Fibroblast of peridontal ligament (primary cell): ENCODE measurements at regions not wholly inside any gene's neighbourhood (a gene's known extent, or its start where the extent isn't known, plus 50 kb on each side); places are given as distances from the start of the nearest gene placed in this dataset.
"Not testable (repeated sequence)": the region's sequence is repeated elsewhere in the genome, so short reads cannot be mapped to it uniquely, and the experiment has no call there.

ENCODE experiments used
- DNase-seq: peaks from one replicate; pipeline ENCODE4 v3.0.0-alpha.2; 2010; ENCODE audit errors: extremely low read depth

DNA sequence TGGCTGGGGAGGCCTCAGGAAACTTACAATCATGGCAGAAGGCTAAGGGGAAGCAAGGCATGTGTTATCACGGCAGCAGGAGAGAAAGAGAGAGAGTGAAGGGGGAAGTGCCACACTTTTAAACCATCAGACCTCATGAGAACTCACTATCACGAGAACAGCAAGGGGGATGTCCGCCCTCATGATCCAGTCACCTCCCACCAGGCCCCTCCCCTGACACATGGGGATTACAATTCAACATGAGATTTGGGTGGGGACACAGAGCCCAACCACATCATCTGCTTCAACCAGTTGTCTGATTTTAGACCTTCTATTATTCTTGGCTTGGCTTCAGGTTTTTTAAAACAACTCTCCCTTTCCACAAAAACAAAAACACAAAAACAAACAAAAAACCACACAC, 93.7 kb upstream of the BASP1 start:
- DNase-seq, result not testable (repeated sequence)

DNA sequence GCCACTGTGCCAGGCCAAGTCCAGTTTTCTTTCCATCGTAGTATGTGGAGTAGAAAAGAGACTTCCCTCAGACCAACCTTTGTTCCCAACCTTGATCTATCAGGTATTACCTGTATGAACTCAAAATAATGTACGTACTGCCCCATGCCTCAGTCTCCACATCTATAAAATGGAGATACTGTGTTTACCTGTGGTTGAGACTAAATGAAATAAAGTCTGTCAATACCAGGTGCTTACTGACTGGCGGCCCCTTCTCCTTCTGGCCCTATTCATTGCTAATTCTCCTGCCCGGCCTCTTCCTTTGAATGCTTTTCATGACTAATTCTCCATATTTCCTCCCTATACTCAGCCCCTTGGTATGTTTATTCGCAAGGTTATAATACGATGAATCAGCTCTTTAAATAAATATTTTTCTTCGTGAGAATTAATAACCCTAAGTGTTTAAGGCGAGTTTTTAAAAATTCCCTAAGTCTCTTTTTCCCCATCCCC, 89.6 kb upstream of the BASP1 start:
- peak; percentile 82 for DNase-seq

DNA sequence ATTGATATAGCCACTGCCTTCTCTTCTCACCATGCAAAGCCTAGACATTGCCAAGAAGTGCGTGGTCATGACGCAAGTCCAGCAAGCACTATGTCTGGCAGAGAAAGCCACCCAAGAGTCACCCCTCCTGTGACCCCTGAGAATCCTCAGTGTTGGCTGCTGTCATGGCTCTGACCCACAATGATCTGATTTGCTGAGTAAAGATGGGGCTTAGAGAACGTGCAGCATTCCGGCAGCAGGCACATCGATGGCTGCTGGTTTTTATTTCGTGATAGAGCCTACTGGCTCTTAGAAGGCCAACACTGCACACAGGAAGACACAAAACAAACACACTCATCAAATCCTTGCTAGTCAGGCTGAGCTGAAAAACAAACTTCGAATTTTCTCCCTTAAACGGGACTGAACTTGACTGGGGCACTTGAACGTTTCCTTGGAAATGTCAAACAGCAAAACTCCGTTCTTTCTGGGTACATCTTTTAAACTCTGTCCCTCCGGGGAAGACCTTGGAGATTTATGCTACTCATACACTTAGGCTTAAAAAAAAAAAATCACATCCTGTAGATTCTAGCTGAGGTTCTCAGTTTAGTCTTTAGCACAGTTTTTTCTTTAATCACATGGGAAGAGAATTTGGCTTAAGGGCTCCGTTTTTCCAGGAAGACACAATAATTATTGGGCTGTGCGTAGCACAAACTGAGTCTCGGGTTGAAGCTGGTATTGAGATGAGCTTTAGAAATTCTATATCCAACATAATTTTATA, 88.2 kb upstream of the BASP1 start:
- peak; percentile 72 for DNase-seq

DNA sequence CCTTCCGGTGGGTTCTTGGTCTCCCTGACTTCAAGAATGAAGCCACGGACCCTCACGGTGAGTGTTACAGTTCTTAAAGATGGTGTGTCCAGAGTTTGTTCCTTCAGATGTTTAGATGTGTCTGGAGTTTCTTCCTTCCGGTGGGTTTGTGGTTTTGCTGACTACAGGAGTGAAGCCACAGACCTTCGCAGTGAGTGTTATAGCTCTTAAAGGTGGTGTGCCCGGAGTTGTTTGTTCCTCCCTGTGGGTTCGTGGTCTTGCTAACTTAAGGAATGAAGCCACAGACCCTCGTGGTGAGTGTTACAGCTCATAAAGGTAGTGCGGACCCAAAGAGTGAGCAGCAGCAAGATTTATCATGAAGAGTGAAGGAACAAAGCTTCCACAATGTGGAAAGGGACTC, 87.1 kb upstream of the BASP1 start:
- DNase-seq, result not testable (repeated sequence)

DNA sequence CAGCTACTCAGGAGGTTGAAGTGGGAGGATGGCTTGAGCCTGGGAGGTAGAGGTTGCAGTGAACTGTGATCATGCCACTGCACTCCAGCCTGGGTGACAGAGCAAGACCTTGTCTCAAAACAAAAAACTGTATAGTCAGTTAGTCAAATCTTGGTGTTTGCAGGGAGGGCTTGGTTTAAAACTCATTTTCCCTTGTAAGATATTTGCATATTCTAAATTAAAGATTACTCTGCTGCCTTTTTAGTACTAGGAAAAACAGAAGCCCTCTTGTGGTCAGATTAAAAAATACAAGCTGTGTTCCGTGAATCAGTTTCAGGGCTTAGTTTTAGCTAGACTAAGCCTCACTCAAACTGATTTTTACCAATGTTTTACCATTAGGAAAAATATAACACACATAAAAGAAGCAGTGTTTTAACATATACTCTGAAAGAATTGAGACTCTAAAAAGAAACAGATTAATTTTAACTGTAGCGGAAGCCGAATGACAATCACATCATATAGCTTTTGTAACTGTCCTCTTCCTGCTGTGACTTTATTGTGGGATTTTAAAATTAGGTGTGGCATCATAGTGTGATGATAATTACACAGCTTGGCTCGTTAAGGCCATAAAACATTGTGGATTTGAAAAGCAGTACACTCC, 84.9 kb upstream of the BASP1 start:
- peak; percentile 82 for DNase-seq

DNA sequence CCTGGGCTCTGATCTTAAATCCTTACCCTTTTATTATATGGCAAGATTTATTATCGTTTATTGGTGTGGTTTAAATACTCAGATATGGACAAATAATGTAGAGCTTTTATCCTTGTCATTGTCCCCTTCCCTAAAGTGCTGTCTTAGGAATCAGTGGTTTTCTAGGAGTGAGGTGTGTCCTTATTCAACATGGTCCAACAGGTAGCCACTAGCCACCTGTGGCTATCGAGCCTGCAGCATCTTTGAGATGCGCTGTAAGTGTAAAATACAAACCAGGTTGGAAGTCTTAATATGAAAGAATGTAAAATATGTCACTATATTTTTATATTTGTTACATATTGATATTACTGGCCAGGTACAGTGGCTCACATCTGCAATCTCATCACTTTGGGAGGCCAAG, 82.4 kb upstream of the BASP1 start:
- DNase-seq, result no peak

DNA sequence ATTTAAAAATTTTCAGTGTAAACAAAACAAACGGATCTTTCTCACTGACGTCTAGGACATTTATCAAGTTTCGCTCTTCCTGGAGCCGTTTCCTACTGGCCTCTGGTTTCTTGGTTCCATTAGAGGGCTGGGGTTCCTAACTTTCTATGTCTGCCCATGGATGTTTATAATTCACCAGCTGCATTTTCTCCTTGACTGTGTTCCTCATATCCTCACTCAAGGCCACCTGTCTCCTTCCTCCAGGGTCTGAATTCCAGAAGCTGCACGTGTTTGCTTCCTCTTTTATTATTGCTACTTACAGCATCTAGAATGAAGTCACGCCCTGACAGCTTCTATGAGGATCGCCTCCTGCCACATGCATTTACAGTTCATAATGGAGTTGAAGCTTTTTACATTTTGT, 74.1 kb upstream of the BASP1 start:
- no peak for DNase-seq

DNA sequence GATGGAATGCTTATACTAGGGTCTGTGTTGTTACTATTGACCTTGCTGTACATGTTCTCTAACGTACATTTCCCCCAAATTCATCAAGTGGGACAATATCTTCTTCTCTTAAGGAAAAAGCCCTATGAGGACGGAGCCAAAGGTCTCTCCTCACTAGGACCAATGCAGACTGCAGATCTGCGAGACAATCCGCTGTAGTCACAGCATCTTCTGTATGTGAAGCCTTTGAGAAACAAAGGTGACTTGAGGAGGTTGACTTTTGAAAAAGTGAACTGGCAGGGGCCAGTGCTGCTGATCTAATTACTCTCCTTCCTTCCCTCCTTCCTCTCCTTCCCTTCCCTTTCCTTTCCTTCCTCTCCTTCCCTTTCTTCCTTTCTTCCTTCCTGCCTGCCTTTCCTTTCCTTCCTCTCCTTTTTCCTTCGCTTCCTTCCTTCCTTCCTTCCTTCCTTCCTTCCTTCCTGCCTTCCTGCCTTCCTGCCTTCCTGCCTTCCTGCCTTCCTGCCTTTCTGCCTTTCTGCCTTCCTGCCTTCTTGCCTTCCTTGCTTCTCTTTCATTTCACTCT, 71.1 kb upstream of the BASP1 start:
- no peak for DNase-seq

DNA sequence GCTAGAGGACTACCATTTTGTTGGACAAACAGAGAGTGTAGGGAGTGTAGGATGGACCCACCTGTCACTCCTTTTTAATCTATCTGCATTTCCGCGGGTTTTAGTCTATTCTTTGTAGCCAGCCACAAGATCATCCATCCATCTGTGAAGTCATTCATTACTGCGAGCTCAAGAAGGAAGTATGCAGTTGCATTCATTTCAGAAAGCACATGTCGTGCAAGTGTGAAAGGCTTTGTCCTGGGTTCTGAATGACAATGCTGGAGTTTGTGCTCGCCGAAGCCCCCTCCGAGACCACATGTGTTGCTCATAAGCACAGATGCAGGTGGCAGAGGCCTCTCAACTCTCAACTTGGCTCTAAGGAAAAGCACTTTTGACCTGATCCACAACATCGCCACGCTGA, 70.3 kb upstream of the BASP1 start:
- no peak for DNase-seq

DNA sequence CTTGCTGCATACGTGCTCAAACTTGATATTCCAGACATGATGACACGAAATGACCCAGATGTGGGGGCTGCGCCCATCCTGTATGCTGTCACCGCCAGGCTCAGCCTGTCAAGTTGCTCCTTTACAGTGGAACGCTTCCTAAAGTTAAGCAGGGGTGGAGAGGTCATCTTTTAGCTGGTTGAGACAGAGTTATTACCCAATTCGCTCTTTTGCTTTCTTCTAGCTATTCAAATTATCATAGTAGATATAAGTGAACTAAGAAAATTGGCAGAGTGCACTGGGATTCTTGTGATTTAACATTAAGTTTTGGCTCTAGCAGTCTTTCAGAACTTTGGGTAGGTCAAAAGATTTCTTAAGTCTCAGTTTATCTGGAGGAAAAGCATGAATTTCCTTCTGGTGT, 69.8 kb upstream of the BASP1 start:
- peak; percentile 63 for DNase-seq

DNA sequence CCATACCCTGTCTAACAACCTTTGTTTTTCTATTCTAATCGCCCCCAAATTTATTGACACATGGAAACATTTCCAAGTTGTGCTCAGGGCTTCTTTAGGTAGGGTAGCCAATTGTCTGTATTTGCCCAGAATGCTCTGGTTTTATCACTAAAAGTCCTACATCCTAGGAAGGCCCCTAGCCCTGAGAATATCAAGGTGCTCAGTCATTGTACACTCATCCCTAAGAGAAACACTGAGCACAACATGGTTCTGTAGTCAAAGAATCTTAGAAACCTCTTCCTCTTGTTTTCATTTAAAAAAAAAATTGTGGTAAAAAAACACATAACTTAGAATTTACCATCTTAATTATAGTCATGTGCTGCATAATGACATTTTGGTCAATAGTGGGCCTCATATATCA, 69.0 kb upstream of the BASP1 start:
- no peak for DNase-seq

DNA sequence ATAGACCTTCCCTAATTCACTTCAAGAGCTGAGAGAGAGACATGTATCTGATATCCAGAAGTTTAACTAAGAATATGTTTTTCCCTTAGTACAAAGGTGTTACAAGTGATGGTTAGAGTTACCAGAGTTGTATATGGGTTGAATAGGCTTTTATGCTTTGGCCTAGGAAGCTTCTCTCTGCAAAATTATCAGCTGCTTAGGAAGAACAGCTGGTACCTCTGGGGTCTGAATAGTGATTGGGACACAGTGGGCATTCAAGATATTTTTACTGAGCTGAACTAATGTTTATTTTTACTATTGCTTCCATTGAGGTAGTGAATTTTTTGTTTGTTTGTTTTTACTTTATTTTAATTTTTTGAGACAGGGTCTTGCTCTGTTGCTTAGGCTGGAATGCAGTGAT, 67.6 kb upstream of the BASP1 start:
- DNase-seq, result no peak

DNA sequence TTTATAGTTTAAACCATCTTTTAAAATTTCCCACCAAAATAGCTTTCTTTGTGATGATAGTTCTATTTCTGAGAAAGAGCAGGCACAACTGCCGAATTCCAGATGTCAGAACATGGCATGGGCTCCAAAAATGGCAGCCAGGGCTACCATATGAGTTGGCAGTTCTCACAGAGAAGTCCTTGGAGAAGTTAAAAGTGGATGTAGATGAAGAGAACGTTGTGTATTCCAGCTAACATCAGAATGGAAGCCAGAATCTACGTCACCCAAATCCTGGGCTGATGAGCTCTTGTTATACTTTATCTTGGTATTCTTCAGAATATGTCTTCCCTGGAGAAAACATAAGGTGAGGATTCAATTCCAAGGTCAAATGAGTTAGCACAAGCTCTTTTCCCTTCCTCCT, 66.9 kb upstream of the BASP1 start:
- DNase-seq, result no peak

DNA sequence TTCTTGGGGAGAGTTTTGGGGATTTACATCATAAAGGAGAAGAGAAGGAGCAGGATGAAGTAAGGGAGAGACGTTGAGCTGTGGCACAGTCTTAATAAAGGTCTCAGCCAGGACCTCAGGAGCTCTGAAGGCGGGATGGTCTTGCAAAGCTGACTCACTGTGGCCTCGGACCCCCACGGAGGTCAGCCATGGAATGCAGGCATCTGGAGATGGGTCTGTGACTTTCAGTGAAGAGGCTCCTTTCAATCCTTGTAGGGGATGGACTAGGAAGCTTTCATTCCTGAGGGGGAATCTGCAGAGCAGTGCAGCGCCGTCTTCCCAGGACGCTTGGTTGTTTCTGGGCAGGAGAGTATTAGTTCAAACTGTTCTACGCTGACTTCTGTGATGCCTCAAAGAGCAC, 65.7 kb upstream of the BASP1 start:
- DNase-seq, result no peak

DNA sequence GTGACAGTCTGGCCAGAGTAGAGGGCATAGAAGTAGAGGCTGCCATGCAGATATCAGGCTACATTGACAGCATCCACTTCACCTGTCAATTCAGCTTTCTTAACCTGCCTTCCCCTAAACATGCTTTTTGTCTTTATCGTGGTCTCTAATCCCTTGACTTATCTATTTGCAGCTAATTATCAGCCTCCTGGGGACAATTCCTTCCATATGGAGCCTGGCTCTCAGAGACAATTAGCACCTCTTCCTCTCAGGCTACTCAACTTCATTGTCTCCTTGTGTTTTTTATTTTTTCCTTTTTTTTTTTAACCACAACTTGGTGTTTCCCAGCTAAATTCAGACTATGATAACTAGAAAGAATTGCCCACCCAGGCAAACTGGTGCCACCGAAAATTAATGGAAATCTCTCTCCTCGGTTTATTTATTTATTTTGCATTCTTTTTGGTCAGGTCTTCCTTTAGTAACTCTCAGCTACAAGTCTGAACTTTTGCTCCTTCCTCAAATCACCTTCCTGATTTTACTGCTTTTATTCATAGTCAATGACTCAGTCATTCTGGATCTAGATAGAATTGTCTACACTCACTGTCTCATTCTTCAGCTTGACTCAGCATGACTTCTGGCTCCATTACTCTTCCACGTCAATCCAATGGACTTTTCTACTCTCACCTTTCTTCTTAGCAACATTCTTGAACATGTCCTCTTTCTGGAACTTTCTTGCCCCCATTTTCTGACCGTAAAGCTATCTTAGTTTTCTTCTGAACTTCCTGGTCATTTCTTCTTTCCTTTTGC, 63.0 kb upstream of the BASP1 start:
- peak; percentile 56 for DNase-seq

DNA sequence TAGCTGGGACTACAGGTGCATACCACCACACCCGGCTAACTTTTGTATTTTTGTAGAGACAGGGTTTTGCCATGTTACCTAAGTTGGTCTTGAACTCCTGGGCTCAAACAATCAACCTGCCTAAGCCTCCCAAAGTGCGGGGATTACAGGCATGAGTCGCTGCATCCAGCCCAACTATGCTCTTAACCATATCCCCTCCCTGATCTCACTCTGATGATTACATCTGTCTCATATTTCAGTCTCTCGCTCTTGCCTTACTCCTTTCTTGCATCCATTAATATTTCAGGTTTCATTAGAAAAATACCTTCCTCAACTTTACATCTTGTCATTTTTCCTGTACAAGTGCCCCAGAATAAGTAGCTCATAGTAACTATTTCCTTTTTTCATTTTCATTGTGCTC, 61.0 kb upstream of the BASP1 start:
- peak; percentile 42 for DNase-seq

DNA sequence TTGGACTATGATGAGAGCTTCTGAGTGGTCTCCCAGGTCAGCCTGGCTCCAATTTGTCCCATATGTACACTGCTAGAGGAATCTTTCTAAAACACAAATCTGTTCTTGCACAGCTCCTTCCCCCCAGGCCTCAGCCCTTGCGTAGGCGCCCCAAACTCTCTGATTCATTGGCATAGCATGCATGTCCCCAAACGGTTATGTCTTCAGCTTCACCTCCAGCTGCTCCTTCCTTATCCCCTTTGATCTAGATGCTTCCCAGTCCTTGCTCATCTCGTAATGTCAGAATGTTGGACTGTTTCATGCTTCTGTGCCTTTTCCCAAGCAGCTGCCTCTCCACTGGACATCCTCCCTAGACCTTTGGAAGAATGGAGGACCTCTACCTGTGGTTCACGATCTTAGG, 60.1 kb upstream of the BASP1 start:
- no peak for DNase-seq

DNA sequence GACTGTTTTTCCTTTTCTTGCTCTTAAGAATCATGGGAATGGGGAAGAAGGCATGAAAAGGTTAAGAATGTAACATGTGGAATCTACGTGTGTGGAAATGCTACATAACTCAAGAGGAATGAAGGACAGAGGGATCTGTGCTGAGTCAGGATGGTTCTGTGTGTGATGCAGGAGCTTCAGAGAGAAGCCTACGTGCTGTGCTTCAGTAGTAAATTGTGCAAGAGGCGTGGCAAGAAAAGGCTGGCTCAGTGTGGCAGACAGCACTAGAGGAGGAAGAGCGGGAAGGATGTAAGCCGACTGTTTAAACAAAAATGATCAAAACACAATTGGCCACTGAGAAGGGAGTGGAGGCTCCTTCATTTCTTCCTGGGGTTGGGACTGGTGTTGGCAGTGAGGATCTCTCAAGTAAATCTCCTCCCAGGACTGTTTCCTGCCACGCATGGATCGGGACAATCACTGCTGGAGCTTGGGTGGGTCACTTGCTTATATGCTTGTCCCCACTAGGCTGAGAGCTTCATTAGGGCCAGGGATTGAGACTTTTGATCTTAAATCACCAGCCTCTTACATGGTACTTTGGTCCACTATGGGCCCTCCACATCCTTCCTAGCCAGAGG, 59.4 kb upstream of the BASP1 start:
- DNase-seq, result peak; percentile 94

DNA sequence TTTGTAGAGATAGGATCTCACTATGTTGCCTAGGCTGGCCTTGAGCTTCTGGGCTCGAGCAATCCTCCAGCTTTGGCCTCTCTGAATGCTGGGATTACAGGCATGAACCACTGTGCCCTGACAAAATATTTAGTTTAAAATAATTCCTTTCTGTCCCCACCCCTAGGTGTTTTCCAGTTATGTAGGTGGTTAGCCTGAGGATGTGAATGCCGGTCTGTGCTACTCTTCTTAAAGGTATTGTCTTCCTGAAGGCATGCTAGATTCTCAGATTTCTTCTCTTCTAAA, 56.7 kb upstream of the BASP1 start:
- no peak for DNase-seq

DNA sequence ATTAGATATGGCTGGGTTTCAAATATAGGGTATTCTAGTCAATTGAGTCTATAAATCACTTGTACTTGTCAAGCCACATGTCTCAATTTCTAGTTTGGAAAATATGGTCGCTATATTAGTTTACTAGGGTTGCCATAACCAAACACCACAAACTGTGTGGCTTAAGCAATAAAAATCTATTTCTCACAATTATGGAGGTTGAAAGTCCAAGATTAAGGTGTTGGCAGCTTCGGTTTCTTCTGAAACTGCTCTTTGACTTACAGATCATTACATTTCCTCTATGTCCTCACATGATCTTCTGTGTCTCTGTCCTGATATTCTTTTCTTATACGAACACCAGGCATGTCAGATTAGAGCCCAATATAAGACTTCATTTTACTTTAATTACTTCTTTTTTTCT, 55.8 kb upstream of the BASP1 start:
- no peak for DNase-seq

DNA sequence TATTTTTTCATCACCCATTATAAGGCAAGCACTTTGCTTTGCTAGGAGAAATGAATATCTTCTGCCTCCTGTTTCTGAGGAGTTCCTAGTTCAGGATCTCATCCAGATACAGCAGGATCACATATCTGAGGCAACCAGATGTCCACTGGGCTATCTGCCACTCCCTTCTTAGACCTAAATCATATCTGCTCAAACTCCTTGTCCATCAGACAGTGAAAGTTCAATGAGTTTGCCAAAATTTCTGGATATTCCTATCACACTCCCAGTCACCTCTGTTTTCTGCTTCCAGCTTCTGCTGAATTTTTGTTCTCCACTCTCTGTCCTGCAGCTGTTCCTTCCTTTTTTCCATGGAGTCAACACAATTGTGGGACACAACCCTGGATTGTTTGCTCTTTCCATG, 54.2 kb upstream of the BASP1 start:
- DNase-seq, result no peak

DNA sequence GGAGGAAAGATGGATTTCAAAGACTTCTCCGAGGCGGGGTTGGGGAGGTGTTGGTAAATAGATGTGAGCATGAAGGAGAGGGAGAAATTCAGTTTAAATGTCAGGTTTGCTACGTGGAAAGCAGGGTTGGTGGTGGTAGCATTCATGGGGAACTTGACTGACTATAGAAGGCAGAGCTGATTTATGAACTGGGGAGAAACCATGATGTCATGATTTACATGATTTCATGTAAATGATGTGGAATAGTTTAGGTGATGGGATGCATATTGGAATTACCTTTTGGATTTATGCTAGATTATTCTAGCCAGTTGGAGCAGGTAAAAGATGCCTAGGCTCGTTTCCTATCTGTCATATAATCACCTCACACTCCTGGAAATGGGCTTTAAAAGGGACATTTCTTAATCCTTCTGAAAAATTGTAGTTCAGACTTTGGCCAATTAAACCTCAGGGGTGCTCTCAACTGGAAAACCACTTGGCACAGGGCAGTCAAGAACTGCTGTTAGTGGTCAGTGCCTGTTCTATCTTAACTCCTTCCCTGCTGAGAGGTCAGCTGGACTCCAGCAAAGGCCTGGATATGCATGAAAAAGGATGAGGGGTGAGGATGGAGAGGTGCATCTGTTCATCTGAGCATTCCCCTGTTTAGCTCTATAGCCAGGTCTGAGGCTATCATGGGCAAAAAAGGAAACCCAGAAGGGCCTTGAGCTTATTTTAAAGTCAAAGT, 50.1 kb upstream of the BASP1 start:
- peak; percentile 47 for DNase-seq
